ENCODE measurements at regions not wholly inside any gene's neighbourhood (a gene's known extent, or its start where the extent isn't known, plus 50 kb on each side); places are given as distances from the start of the nearest gene placed in this dataset.

DNA sequence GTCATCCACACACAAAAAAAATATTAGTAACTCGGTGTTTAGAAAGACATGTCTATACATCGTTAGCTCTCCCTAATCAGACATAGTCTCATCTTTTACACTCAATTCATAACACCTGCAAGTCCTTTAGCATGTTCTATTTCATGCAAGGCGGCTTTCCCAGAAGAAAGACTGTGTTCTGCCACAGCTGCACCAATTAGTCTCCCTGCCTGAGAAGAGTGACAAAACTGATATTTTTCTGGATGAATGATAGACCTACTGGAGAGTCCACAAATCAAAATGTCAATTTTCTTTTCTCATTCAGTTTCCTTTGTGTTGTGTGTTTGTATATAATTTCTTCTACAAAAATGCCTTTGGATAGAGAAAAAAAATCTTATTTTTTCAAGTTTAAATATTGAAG is 435.8 kb upstream of the EPHA3 start:
- no peak overlapping the region for H3K4me3 Mint-ChIP-seq
- DNase-seq (no peak), ATAC-seq (no peak)
- no peak overlapping the region for H3K27ac Mint-ChIP-seq
- H3K36me3 Mint-ChIP-seq (ENCODE audit: low read depth): no peaks in the 10 kb centered on the region
- no peaks in the 10 kb centered on the region for H3K4me1 Mint-ChIP-seq
- H3K27me3 Mint-ChIP-seq: no peaks in the 10 kb centered on the region
- peaks cover 4% of the 10 kb centered on the region for H3K9me3 Mint-ChIP-seq

GRCh38 chr3:88677298-88677697 is 430.1 kb upstream of the EPHA3 start:
- ATAC-seq (no peak), DNase-seq (no peak)
- no peaks in the 10 kb centered on the region for H3K36me3 Mint-ChIP-seq (ENCODE audit: low read depth)
- no peak overlapping the region for H3K27ac Mint-ChIP-seq
- H3K4me3 Mint-ChIP-seq: no peak overlapping the region
- peaks cover 8% of the 10 kb centered on the region for H3K9me3 Mint-ChIP-seq
- no peaks in the 10 kb centered on the region for H3K27me3 Mint-ChIP-seq
- no peaks in the 10 kb centered on the region for H3K4me1 Mint-ChIP-seq

- Mint-ChIP-seq H3K27ac (no peak overlapping the region), H3K4me3 (no peak overlapping the region)
- no peak for ATAC-seq
These were observed 428.7 kb upstream of the EPHA3 start for GRCh38 chr3:88678747-88679146.

GRCh38 chr3:88690287-88690686 is 417.1 kb upstream of the EPHA3 start:
- Mint-ChIP-seq H3K9me3 (peaks cover 4% of the 10 kb centered on the region), H3K36me3 (ENCODE audit: low read depth) (no peaks in the 10 kb centered on the region), H3K27me3 (no peaks in the 10 kb centered on the region), H3K4me1 (no peaks in the 10 kb centered on the region), H3K4me3 (no peak overlapping the region), H3K27ac (no peak overlapping the region)
- no peak for ATAC-seq
- no peak for DNase-seq

More at GRCh38 chr3:88678747-88679146, 428.7 kb upstream of the EPHA3 start:
- no peak for DNase-seq
- H3K36me3 Mint-ChIP-seq (ENCODE audit: low read depth): no peaks in the 10 kb centered on the region
- peaks cover 4% of the 10 kb centered on the region for H3K9me3 Mint-ChIP-seq
- no peaks in the 10 kb centered on the region for H3K4me1 Mint-ChIP-seq
- H3K27me3 Mint-ChIP-seq: no peaks in the 10 kb centered on the region

DNA sequence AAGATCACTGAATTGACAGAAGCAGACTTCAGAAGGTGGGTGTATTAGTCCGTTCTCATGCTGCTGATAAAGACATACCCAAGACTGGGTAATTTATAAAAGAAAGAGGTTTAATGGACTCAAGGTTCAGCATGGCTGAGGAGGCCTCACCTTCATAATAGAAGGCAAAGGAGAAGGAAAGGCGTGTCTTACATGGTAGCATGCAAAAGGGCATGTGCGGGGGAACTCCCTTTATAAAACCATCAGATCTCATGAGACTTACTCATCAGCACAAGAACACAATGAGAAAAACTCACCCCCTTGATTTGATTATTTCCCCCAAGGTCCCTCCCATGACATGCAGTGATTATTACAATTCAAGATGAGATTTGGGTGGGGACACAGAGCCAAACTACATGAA is 416.3 kb upstream of the EPHA3 start:
- Mint-ChIP-seq H3K4me1 (no peaks in the 10 kb centered on the region), H3K36me3 (ENCODE audit: low read depth) (no peaks in the 10 kb centered on the region), H3K4me3 (no peak overlapping the region), H3K27me3 (no peaks in the 10 kb centered on the region), H3K27ac (no peak overlapping the region), H3K9me3 (peaks cover 4% of the 10 kb centered on the region)
- DNase-seq (no peak), ATAC-seq (no peak)

DNA sequence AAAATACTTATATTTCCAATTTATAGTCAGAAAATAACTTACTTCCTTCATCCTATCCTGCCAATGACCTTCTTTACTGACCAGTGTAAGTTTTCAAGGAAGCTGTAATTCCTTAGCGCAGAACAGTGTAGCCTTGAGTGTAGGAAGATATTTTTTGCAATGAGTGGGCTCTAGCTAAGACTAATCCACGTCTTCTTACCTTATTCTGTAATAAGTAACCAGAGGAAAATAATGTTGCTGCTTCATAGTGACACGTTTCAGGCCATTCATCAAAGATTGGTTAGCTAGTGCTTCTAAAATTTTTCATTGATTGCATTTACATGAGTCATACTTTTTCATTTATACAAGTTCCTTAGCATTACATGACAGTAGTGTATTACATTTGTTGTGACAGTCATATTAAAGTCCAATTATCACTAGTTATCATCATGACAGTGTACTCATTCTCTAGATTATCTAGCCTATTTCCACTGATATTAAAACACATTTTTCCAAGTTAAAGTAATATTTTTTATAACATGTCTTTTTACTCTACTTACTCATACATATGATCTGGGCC is 403.8 kb upstream of the EPHA3 start:
- no peaks in the 10 kb centered on the region for H3K9me3 Mint-ChIP-seq
- no peaks in the 10 kb centered on the region for H3K36me3 Mint-ChIP-seq (ENCODE audit: low read depth)
- no peak overlapping the region for H3K4me3 Mint-ChIP-seq
- H3K4me1 Mint-ChIP-seq: no peaks in the 10 kb centered on the region
- no peaks in the 10 kb centered on the region for H3K27me3 Mint-ChIP-seq
- H3K27ac Mint-ChIP-seq: no peak overlapping the region
- DNase-seq: no peak
- no peak for ATAC-seq

- H3K4me1 Mint-ChIP-seq: no peaks in the 10 kb centered on the region
- H3K9me3 Mint-ChIP-seq: no peaks in the 10 kb centered on the region
- ATAC-seq (no peak), DNase-seq (no peak)
- H3K27me3 Mint-ChIP-seq: no peaks in the 10 kb centered on the region
- H3K36me3 Mint-ChIP-seq (ENCODE audit: low read depth): no peaks in the 10 kb centered on the region
- no peak overlapping the region for H3K27ac Mint-ChIP-seq
- H3K4me3 Mint-ChIP-seq: no peak overlapping the region
These were observed 403.1 kb upstream of the EPHA3 start for GRCh38 chr3:88704338-88704737.

- Mint-ChIP-seq H3K4me1 (no peaks in the 10 kb centered on the region), H3K9me3 (peaks cover 5% of the 10 kb centered on the region), H3K27ac (no peak overlapping the region), H3K36me3 (ENCODE audit: low read depth) (no peaks in the 10 kb centered on the region), H3K4me3 (no peak overlapping the region), H3K27me3 (no peaks in the 10 kb centered on the region)
- no peak for DNase-seq
- no peak for ATAC-seq
These were observed 399.6 kb upstream of the EPHA3 start for GRCh38 chr3:88707837-88708236.

GRCh38 chr3:88712552-88712951 is 394.9 kb upstream of the EPHA3 start:
- Mint-ChIP-seq H3K36me3 (ENCODE audit: low read depth) (no peaks in the 10 kb centered on the region), H3K9me3 (peaks cover 15% of the 10 kb centered on the region), H3K4me1 (no peaks in the 10 kb centered on the region), H3K27me3 (no peaks in the 10 kb centered on the region), H3K27ac (no peak overlapping the region), H3K4me3 (no peak overlapping the region)
- ATAC-seq (no peak), DNase-seq (no peak)

DNA sequence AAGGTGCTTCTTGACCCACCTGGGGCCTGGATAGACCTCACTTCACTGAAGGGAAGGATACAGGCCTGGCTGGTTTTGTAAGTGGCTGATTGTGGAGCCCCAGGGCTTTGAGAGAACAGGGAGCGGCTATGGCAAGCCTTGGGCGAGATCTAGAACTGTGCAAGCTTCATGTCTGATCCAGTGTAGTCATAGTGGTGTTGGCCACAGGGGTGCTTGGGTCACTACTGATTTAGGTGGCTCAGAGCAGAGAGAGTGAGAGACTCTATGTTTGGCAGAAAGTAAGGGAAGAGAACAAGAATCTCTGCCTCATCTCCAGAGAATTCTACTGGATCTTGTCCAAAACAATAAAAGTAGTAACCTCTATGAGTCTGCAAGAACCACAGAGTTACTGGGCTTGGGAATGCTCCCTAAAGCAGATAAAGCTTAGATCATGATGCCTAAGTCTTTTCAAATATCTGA is 394.2 kb upstream of the EPHA3 start:
- ATAC-seq: no peak
- DNase-seq: no peak
- no peaks in the 10 kb centered on the region for H3K4me1 Mint-ChIP-seq
- no peak overlapping the region for H3K4me3 Mint-ChIP-seq
- H3K36me3 Mint-ChIP-seq (ENCODE audit: low read depth): no peaks in the 10 kb centered on the region
- no peak overlapping the region for H3K27ac Mint-ChIP-seq
- no peaks in the 10 kb centered on the region for H3K27me3 Mint-ChIP-seq
- peaks cover 15% of the 10 kb centered on the region for H3K9me3 Mint-ChIP-seq

GRCh38 chr3:88725440-88726165 is 381.8 kb upstream of the EPHA3 start:
- H3K4me1 Mint-ChIP-seq: no peaks in the 10 kb centered on the region
- no peaks in the 10 kb centered on the region for H3K27me3 Mint-ChIP-seq
- no peak for ATAC-seq
- H3K9me3 Mint-ChIP-seq: peaks cover 9% of the 10 kb centered on the region
- no peak overlapping the region for H3K4me3 Mint-ChIP-seq
- DNase-seq: no peak
- no peak overlapping the region for H3K27ac Mint-ChIP-seq
- H3K36me3 Mint-ChIP-seq (ENCODE audit: low read depth): no peaks in the 10 kb centered on the region

- Mint-ChIP-seq H3K27me3 (no peaks in the 10 kb centered on the region), H3K36me3 (ENCODE audit: low read depth) (no peaks in the 10 kb centered on the region), H3K27ac (no peak overlapping the region), H3K4me1 (no peaks in the 10 kb centered on the region), H3K4me3 (no peak overlapping the region), H3K9me3 (peaks cover 8% of the 10 kb centered on the region)
- no peak for DNase-seq
- no peak for ATAC-seq
These were observed 375.2 kb upstream of the EPHA3 start for GRCh38 chr3:88732186-88732585.

DNA sequence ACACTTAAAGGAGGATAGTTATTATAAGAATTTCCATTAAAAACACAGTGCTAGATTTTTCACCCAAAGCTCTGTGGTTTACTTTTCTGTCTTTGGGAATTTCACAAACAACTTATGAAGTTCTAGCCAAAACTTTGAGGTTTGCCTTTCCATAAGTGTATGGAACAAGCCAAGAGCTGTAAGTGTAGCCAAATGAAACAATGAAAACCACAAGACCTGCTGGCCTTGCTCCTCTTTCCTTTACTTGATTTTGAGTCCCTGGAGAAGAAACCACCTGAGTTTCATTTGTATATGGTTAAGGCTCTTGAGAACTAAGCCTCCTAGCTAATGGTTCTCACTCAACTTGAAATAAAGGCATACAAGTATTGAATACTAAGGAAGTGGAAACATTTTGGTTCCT is 365.3 kb upstream of the EPHA3 start:
- H3K27ac Mint-ChIP-seq: no peak overlapping the region
- H3K4me3 Mint-ChIP-seq: no peak overlapping the region
- H3K27me3 Mint-ChIP-seq: no peaks in the 10 kb centered on the region
- ATAC-seq: no peak
- H3K36me3 Mint-ChIP-seq (ENCODE audit: low read depth): no peaks in the 10 kb centered on the region
- DNase-seq: no peak
- H3K4me1 Mint-ChIP-seq: no peaks in the 10 kb centered on the region
- H3K9me3 Mint-ChIP-seq: peaks cover 12% of the 10 kb centered on the region

DNA sequence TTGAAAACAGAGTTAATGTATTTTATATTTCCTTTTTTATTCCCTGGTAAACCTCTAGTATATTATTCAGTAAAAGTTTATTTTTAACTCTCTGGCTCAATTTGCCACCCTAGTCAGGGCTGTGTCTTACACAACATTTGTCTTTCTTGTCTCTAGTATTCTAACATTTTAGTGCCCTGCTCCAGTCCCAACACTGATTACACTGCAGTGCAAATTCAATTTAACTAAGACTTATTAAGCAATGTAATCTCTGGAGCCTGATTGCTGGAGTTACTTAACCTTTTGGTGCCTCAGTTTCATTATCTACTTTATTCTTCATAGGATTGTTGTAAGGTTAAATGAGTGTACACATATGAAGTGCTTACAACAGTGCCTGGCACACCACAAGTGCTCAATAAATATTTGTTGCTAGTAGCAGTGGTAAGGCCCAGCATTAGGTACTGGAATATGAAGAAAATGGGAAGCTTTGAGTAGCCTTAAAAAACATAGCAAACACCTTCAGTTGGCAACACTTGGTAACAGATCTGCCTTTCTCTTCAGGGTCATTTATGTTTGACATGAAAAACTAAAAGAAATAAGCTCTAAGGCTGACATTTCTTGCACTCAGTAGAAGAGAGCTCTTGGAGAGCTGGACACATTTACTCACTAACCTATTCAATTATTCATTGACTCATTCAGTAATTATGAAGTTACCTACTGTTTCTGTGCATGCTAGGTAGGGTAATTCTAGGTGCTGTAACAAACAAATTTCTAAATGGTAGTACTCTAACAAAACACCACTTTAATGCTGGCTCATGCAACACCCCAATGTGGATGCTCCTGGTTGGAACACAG is 364.5 kb upstream of the EPHA3 start:
- DNase-seq (no peak), ATAC-seq (no peak)
- Mint-ChIP-seq H3K4me1 (no peaks in the 10 kb centered on the region), H3K4me3 (no peak overlapping the region), H3K36me3 (ENCODE audit: low read depth) (no peaks in the 10 kb centered on the region), H3K27ac (no peak overlapping the region), H3K9me3 (peaks cover 9% of the 10 kb centered on the region), H3K27me3 (no peaks in the 10 kb centered on the region)

GRCh38 chr3:88744896-88745295 is 362.5 kb upstream of the EPHA3 start:
- ATAC-seq (no peak), DNase-seq (no peak)
- no peak overlapping the region for H3K27ac Mint-ChIP-seq
- H3K9me3 Mint-ChIP-seq: peaks cover 8% of the 10 kb centered on the region
- H3K27me3 Mint-ChIP-seq: no peaks in the 10 kb centered on the region
- no peak overlapping the region for H3K4me3 Mint-ChIP-seq
- H3K4me1 Mint-ChIP-seq: no peaks in the 10 kb centered on the region
- no peaks in the 10 kb centered on the region for H3K36me3 Mint-ChIP-seq (ENCODE audit: low read depth)
